Glutamatergic neuron (in vitro differentiated cells): ENCODE measurements at regions not wholly inside any gene's neighbourhood (a gene's known extent, or its start where the extent isn't known, plus 50 kb on each side); places are given as distances from the start of the nearest gene placed in this dataset.

Source experiments
- DNase-seq: peaks from one replicate; pipeline ENCODE4 v3.0.0; 2022
- H3K27ac Mint-ChIP-seq: one replicate; pipeline ENCODE4 v1.8.0; 2020; ENCODE audit warnings: mild to moderate bottlenecking, mixed read lengths, inconsistent platforms; ENCODE audit not compliant: unreplicated experiment
- H3K27me3 Mint-ChIP-seq: one replicate; pipeline ENCODE4 v1.8.0; 2020; ENCODE audit warnings: mild to moderate bottlenecking, moderate library complexity, mixed read lengths, inconsistent platforms; ENCODE audit not compliant: unreplicated experiment
- H3K36me3 Mint-ChIP-seq: one replicate; pipeline ENCODE4 v1.8.0; 2020; ENCODE audit warnings: mild to moderate bottlenecking, mixed read lengths, inconsistent platforms; ENCODE audit not compliant: unreplicated experiment
- H3K4me1 Mint-ChIP-seq: one replicate; pipeline ENCODE4 v1.8.0; 2020; ENCODE audit warnings: mild to moderate bottlenecking, low read depth, mixed read lengths, inconsistent platforms; ENCODE audit not compliant: unreplicated experiment
- H3K4me3 Mint-ChIP-seq: one replicate; pipeline ENCODE4 v1.8.0; 2020; ENCODE audit warnings: mild to moderate bottlenecking, mixed read lengths, inconsistent platforms; ENCODE audit not compliant: unreplicated experiment
- H3K9me3 Mint-ChIP-seq: one replicate; pipeline ENCODE4 v1.8.0; 2020; ENCODE audit warnings: mild to moderate bottlenecking, moderate library complexity, mixed read lengths, inconsistent platforms; ENCODE audit not compliant: unreplicated experiment
- TF ChIP-seq, protein P1 (sequence below): fragments of 200-600 bp; sonication (generic); IDR thresholded peaks from one replicate; pipeline ENCODE4 v1.5.0; 2021; ENCODE audit not compliant: partially characterized antibody, unreplicated experiment

- no peak for DNase-seq
- Mint-ChIP-seq H3K4me1 (no peaks in the 10 kb centered on the region), H3K36me3 (no peaks in the 10 kb centered on the region), H3K27ac (no peak overlapping the region), H3K27me3 (peaks cover 1% of the 10 kb centered on the region), H3K4me3 (no peak overlapping the region), H3K9me3 (no peaks in the 10 kb centered on the region)
- TF ChIP-seq, protein P1, sequence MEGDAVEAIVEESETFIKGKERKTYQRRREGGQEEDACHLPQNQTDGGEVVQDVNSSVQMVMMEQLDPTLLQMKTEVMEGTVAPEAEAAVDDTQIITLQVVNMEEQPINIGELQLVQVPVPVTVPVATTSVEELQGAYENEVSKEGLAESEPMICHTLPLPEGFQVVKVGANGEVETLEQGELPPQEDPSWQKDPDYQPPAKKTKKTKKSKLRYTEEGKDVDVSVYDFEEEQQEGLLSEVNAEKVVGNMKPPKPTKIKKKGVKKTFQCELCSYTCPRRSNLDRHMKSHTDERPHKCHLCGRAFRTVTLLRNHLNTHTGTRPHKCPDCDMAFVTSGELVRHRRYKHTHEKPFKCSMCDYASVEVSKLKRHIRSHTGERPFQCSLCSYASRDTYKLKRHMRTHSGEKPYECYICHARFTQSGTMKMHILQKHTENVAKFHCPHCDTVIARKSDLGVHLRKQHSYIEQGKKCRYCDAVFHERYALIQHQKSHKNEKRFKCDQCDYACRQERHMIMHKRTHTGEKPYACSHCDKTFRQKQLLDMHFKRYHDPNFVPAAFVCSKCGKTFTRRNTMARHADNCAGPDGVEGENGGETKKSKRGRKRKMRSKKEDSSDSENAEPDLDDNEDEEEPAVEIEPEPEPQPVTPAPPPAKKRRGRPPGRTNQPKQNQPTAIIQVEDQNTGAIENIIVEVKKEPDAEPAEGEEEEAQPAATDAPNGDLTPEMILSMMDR = no peak
Observed at GRCh38 chr9:1129382-1129781, 79.2 kb downstream of the DMRT2 start.

- H3K4me1 Mint-ChIP-seq = no peaks in the 10 kb centered on the region
- no peaks in the 10 kb centered on the region for H3K9me3 Mint-ChIP-seq
- H3K27ac Mint-ChIP-seq = no peak overlapping the region
- TF ChIP-seq, protein P1 = no peak
- H3K36me3 Mint-ChIP-seq = peaks cover 4% of the 10 kb centered on the region
- no peak for DNase-seq
- H3K4me3 Mint-ChIP-seq = no peak overlapping the region
- H3K27me3 Mint-ChIP-seq = no peaks in the 10 kb centered on the region
Observed at GRCh38 chr9:1140057-1140456, 89.9 kb downstream of the DMRT2 start.

- Mint-ChIP-seq H3K4me3 (no peak overlapping the region), H3K4me1 (no peaks in the 10 kb centered on the region), H3K27me3 (no peaks in the 10 kb centered on the region), H3K9me3 (no peaks in the 10 kb centered on the region), H3K36me3 (no peaks in the 10 kb centered on the region), H3K27ac (no peak overlapping the region)
- no peak for DNase-seq
- TF ChIP-seq, protein P1 = no peak
Observed at GRCh38 chr9:1151691-1152090, 101.5 kb downstream of the DMRT2 start.

DNA sequence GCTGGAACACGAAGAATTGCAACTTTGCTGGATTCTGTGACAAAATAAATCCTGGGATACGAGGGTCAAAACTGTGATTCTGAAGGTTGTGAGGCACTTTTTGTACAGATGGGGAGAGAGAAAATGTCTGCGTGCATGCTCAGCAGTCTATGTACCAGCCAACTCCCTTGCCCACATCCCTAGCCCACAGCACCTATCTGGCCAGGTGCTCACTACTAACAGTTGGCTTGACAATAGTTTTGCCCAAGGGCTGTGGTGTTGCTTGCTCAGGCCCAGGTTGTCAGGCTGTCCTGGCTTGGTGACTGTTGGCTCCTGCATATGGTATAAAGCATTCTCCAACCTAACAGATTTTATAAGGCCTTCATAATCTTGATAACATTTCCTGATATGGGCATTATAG, 102.0 kb downstream of the DMRT2 start:
- no peak for DNase-seq
- TF ChIP-seq, protein P1 = no peak
- no peaks in the 10 kb centered on the region for H3K36me3 Mint-ChIP-seq
- no peaks in the 10 kb centered on the region for H3K27me3 Mint-ChIP-seq
- H3K27ac Mint-ChIP-seq = no peak overlapping the region
- H3K4me1 Mint-ChIP-seq = no peaks in the 10 kb centered on the region
- H3K9me3 Mint-ChIP-seq = no peaks in the 10 kb centered on the region
- H3K4me3 Mint-ChIP-seq = no peak overlapping the region

DNA sequence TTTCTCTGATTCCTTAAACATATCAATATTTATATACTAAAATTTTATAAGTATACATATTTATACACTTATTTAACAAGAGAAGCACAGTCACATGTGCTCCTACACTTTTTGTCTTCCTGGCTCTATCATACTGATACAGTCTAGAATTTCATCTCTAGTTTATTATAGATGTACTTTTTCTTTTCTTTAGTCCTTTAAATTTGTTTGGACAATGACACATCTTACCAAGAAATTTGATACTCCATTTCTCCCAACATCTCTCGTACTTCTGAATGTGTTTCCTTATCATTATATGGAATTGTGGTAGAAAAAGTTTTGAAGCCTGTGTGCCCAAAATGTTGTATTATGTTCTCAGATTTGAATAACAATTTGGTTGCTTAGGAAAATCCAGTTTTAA, 104.6 kb downstream of the DMRT2 start:
- no peaks in the 10 kb centered on the region for H3K36me3 Mint-ChIP-seq
- no peak overlapping the region for H3K4me3 Mint-ChIP-seq
- H3K27ac Mint-ChIP-seq = no peak overlapping the region
- no peaks in the 10 kb centered on the region for H3K4me1 Mint-ChIP-seq
- H3K27me3 Mint-ChIP-seq = no peaks in the 10 kb centered on the region
- no peaks in the 10 kb centered on the region for H3K9me3 Mint-ChIP-seq
- TF ChIP-seq, protein P1 = no peak
- DNase-seq = no peak
